Stomach (tissue), 8 donors: ENCODE measurements at regions not wholly inside any gene's neighbourhood (a gene's known extent, or its start where the extent isn't known, plus 50 kb on each side); places are given as distances from the start of the nearest gene placed in this dataset.
"Not testable (repeated sequence)": the region's sequence is repeated elsewhere in the genome, so short reads cannot be mapped to it uniquely, and the experiment has no call there.

Experiments used
- DNase-seq, 2 donors: peaks; one replicate each; pipeline versions ENCODE4 v3.0.0 to v3.0.0-alpha.2; 2013 to 2019
- H3K27ac ChIP-seq, 5 donors: fragments of 200-600 bp in 4 of 5; sonication (generic) in 4 of 5; one replicate each; pipeline ENCODE4 v1.5.1; 2013 to 2019; ENCODE audit warnings: mild to moderate bottlenecking in 1 of 5, moderate library complexity in 1 of 5
- H3K27me3 ChIP-seq, 3 donors: fragments of 200-600 bp; sonication (generic); one replicate each; pipeline ENCODE4 v1.5.1; 2017 to 2019; ENCODE audit warnings: mixed run types in 1 of 3
- H3K36me3 ChIP-seq, 4 donors: fragments of 200-600 bp; sonication (generic); 1 replicate in 3 of 4; 2 replicates in 1 of 4; pipeline ENCODE4 v1.5.1; 2016 to 2019
- H3K4me1 ChIP-seq, 4 donors: fragments of 200-600 bp; sonication (generic); one replicate each; pipeline ENCODE4 v1.5.1; 2016 to 2019
- H3K4me3 ChIP-seq, 4 donors: fragments of 200-600 bp; sonication (generic) in 3 of 4; one replicate each; pipeline ENCODE4 v1.5.1; 2016 to 2019; ENCODE audit warnings: mild to moderate bottlenecking in 1 of 4
- H3K9me3 ChIP-seq, 4 donors: fragments of 200-600 bp; sonication (generic); one replicate each; pipeline ENCODE4 v1.5.1; 2016 to 2019
- CTCF ChIP-seq, 7 experiments: fragments of 450-650 bp in 4 of 7; fragments of 200-600 bp in 3 of 7; sonication (generic) in 3 of 7; IDR thresholded peaks; one replicate each; pipeline ENCODE4 v1.5.1; 2016 to 2019; ENCODE audit warnings: antibody characterized with exemption in 7 of 7, control low read depth in 2 of 7, mild to moderate bottlenecking in 1 of 7
- EP300 ChIP-seq: sonication (generic); formaldehyde crosslinking; IDR thresholded peaks from one replicate; pipeline ENCODE4 v1.6.1; 2017; ENCODE audit warnings: antibody characterized with exemption
- POLR2A ChIP-seq, 4 donors: fragments of 450-650 bp; IDR thresholded peaks; one replicate each; pipeline ENCODE4 v1.6.1; 2016; ENCODE audit warnings: antibody characterized with exemption in 4 of 4, control low read depth in 2 of 4, mild to moderate bottlenecking in 1 of 4, moderate library complexity in 1 of 4
- POLR2AphosphoS5 ChIP-seq, 3 donors: sonication (generic); formaldehyde crosslinking; IDR thresholded peaks; one replicate each; pipeline ENCODE4 v1.6.1; 2016; ENCODE audit warnings: antibody characterized with exemption in 3 of 3
- WGBS, 5 donors: extraction: QIAGEN DNeasy Blood & Tissue Kit in 3 of 5; methylation state at CpG; one replicate each; pipeline versions ENCODE4 v1.1.5 to v1.1.7; 2013 to 2018; 5-methylcytosine and 5-hydroxymethylcytosine counted together
- intact Hi-C: fragments of 100-400 bp; cut with DNase I; formaldehyde crosslinking; loops from one replicate; pipeline ENCODE4 v1.15.1; 2023; ENCODE audit warnings: low total_unique reads
- donor health status: healthy with polysubstance abuse.
- donor health status: Bipolar disorder and iron deficiency.
- donor health status: healthy.

GRCh38 chr4:177989503-177990201 is 547.4 kb upstream of the AGA start:
- 48 to 61% (median 59%) methylated on average over 4 of the region's 4 CpGs for WGBS, 5 donors
- Histone ChIP-seq H3K36me3 (no peaks in the 10 kb centered on the region), H3K27ac (no peak overlapping the region), H3K4me3 (no peak overlapping the region), H3K4me1 (no peaks in the 10 kb centered on the region), H3K9me3 (no peaks in the 10 kb centered on the region), H3K27me3 (no peaks in the 10 kb centered on the region)
- intact Hi-C loops, result no loop called here
- DNase-seq, result no peak
- TF ChIP-seq POLR2AphosphoS5 (IDR thresholded peaks at IDR 0.05) (no peak), CTCF (IDR thresholded peaks at IDR 0.05) (no peak), EP300 (no peak), POLR2A (IDR thresholded peaks at IDR 0.05) (no peak)

- no peaks in the 10 kb centered on the region for H3K27me3 ChIP-seq
- WGBS, 5 donors, result 78 to 84% (median 79%) methylated on average over 5 of the region's 5 CpGs
- H3K9me3 ChIP-seq, result peaks cover 0 to 12% (median 3%) of the 10 kb centered on the region in 4 donors
- TF ChIP-seq CTCF (IDR thresholded peaks at IDR 0.05) (no peak), EP300 (no peak), POLR2A (IDR thresholded peaks at IDR 0.05) (no peak), POLR2AphosphoS5 (IDR thresholded peaks at IDR 0.05) (no peak)
- no peaks in the 10 kb centered on the region for H3K36me3 ChIP-seq
- no peak overlapping the region for H3K4me3 ChIP-seq
- H3K4me1 ChIP-seq, result no peaks in the 10 kb centered on the region
- DNase-seq, result no peak
- no peak overlapping the region for H3K27ac ChIP-seq
- intact Hi-C loops, result no loop called here
These were observed 560.9 kb upstream of the AGA start for GRCh38 chr4:178003098-178003657.

- WGBS, 5 donors, result 57 to 68% (median 62%) methylated on average over 3 of the region's 3 CpGs
- no peak for TF ChIP-seq EP300
- TF ChIP-seq CTCF (IDR thresholded peaks at IDR 0.05), result no peak
- TF ChIP-seq POLR2AphosphoS5 (IDR thresholded peaks at IDR 0.05), result no peak
- no peak for TF ChIP-seq POLR2A (IDR thresholded peaks at IDR 0.05)
- Histone ChIP-seq H3K4me3 (no peak overlapping the region), H3K36me3 (no peaks in the 10 kb centered on the region), H3K4me1 (no peaks in the 10 kb centered on the region), H3K9me3 (peaks cover 0 to 11% (median 3%) of the 10 kb centered on the region in 4 donors), H3K27ac (no peak overlapping the region), H3K27me3 (no peaks in the 10 kb centered on the region)
- intact Hi-C loops, result no loop called here
- DNase-seq, result no peak
These were observed 568.4 kb upstream of the AGA start for GRCh38 chr4:178010596-178010995.

GRCh38 chr4:178015046-178015445 is 572.8 kb upstream of the AGA start:
- not testable (repeated sequence) for H3K4me3 ChIP-seq
- 88 to 96% (median 93%) methylated on average over 19 to 27 of the region's 27 CpGs for WGBS, 5 donors

GRCh38 chr4:178026999-178027398 is 584.8 kb upstream of the AGA start:
- Histone ChIP-seq H3K4me3 (no peak overlapping the region), H3K27ac (no peak overlapping the region), H3K9me3 (no peaks in the 10 kb centered on the region), H3K36me3 (no peaks in the 10 kb centered on the region), H3K4me1 (no peaks in the 10 kb centered on the region), H3K27me3 (no peaks in the 10 kb centered on the region)
- TF ChIP-seq CTCF (IDR thresholded peaks at IDR 0.05) (no peak), EP300 (no peak), POLR2A (IDR thresholded peaks at IDR 0.05) (no peak), POLR2AphosphoS5 (IDR thresholded peaks at IDR 0.05) (no peak)
- 19 to 38% (median 29%) methylated on average over 3 of the region's 3 CpGs for WGBS, 5 donors
- DNase-seq, result peak in 1 of 2 donors; percentile 4
- intact Hi-C loops, result no loop called here

More at GRCh38 chr4:178015046-178015445, 572.8 kb upstream of the AGA start:
- DNase-seq, H3K9me3 ChIP-seq, H3K4me1 ChIP-seq, H3K36me3 ChIP-seq, intact Hi-C loops, H3K27me3 ChIP-seq, H3K27ac ChIP-seq: not testable (repeated sequence)
